Esophagus muscularis mucosa (tissue), 3 donors: ENCODE measurements at regions not wholly inside any gene's neighbourhood (a gene's known extent, or its start where the extent isn't known, plus 50 kb on each side); places are given as distances from the start of the nearest gene placed in this dataset.

Experiments
- CTCF ChIP-seq, 3 experiments: fragments of 200-600 bp in 2 of 3; fragments of 450-650 bp in 1 of 3; sonication (generic) in 2 of 3; IDR thresholded peaks; one replicate each; pipeline ENCODE4 v1.5.1; 2017 to 2019; ENCODE audit warnings: antibody characterized with exemption in 3 of 3, mild to moderate bottlenecking in 2 of 3, moderate library complexity in 1 of 3
- POLR2A ChIP-seq: fragments of 450-650 bp; IDR thresholded peaks from one replicate; pipeline ENCODE4 v1.6.1; 2017; ENCODE audit warnings: antibody characterized with exemption, moderate library complexity, mild to moderate bottlenecking, low read depth
- POLR2AphosphoS5 ChIP-seq, 2 donors: sonication (generic); formaldehyde crosslinking; IDR thresholded peaks; one replicate each; pipeline ENCODE4 v1.6.1; 2017; ENCODE audit warnings: antibody characterized with exemption in 2 of 2

- no peak for TF ChIP-seq CTCF (IDR thresholded peaks at IDR 0.05)
- no peak for TF ChIP-seq POLR2AphosphoS5 (IDR thresholded peaks at IDR 0.05)
- TF ChIP-seq POLR2A: no peak
These were observed 303.7 kb upstream of the SLC24A2 start for GRCh38 chr9:20092561-20092960.
